Parathyroid adenoma (tissue), 2 donors: ENCODE measurements at regions not wholly inside any gene's neighbourhood (a gene's known extent, or its start where the extent isn't known, plus 50 kb on each side); places are given as distances from the start of the nearest gene placed in this dataset.

Experiments
- H2AFZ ChIP-seq: fragments of 300-600 bp; sonication (generic); one replicate; pipeline ENCODE4 v1.7.0; 2017; ENCODE audit warnings: antibody characterized with exemption, mild to moderate bottlenecking
- H3K27ac ChIP-seq: fragments of 300-600 bp; sonication (generic); one replicate; pipeline ENCODE4 v1.7.0; 2017
- H3K27me3 ChIP-seq: fragments of 300-600 bp; sonication (generic); one replicate; pipeline ENCODE4 v1.7.0; 2017; ENCODE audit warnings: low read length; ENCODE audit not compliant: control insufficient read depth, insufficient read depth
- H3K36me3 ChIP-seq: fragments of 300-600 bp; sonication (generic); one replicate; pipeline ENCODE4 v1.7.0; 2017; ENCODE audit warnings: low read length; ENCODE audit not compliant: control insufficient read depth, insufficient read depth
- H3K4me1 ChIP-seq: fragments of 300-600 bp; sonication (generic); one replicate; pipeline ENCODE4 v1.7.0; 2017; ENCODE audit warnings: control low read depth
- H3K4me2 ChIP-seq: fragments of 300-600 bp; sonication (generic); one replicate; pipeline ENCODE4 v1.7.0; 2017; ENCODE audit warnings: low read length
- H3K4me3 ChIP-seq: fragments of 300-600 bp; sonication (generic); one replicate; pipeline ENCODE4 v1.7.0; 2017; ENCODE audit warnings: low read depth, low read length
- H3K79me2 ChIP-seq: fragments of 300-600 bp; sonication (generic); one replicate; pipeline ENCODE4 v1.7.0; 2017; ENCODE audit warnings: control low read depth
- H3K9ac ChIP-seq: fragments of 300-600 bp; sonication (generic); one replicate; pipeline ENCODE4 v1.7.0; 2017; ENCODE audit warnings: mild to moderate bottlenecking
- H3K9me3 ChIP-seq: fragments of 300-600 bp; sonication (generic); one replicate; pipeline ENCODE4 v1.7.0; 2017; ENCODE audit warnings: low read length; ENCODE audit not compliant: control insufficient read depth
- CTCF ChIP-seq: fragments of 300-600 bp; sonication (generic); IDR thresholded peaks from one replicate; pipeline ENCODE4 v1.7.0; 2017; ENCODE audit warnings: antibody characterized with exemption, mild to moderate bottlenecking
- donor health status: primary hyperparathyroidism.

GRCh38 chr4:112842513-112842912 is 205.6 kb downstream of the LARP7 start:
- Histone ChIP-seq H3K27me3 (no peaks in the 10 kb centered on the region), H3K27ac (no peak overlapping the region), H3K36me3 (no peaks in the 10 kb centered on the region), H3K79me2 (no peaks in the 10 kb centered on the region), H3K4me2 (no peak overlapping the region), H3K9me3 (no peaks in the 10 kb centered on the region), H3K9ac (no peak overlapping the region), H3K4me3 (no peak overlapping the region), H2AFZ (no peak overlapping the region), H3K4me1 (no peaks in the 10 kb centered on the region)
- no peak for TF ChIP-seq CTCF

- no peak overlapping the region for H3K27ac ChIP-seq
- H3K4me1 ChIP-seq = no peaks in the 10 kb centered on the region
- no peak overlapping the region for H3K4me2 ChIP-seq
- H3K9ac ChIP-seq = no peak overlapping the region
- H3K79me2 ChIP-seq = no peaks in the 10 kb centered on the region
- no peaks in the 10 kb centered on the region for H3K27me3 ChIP-seq
- TF ChIP-seq CTCF = no peak
- H3K4me3 ChIP-seq = no peak overlapping the region
- no peaks in the 10 kb centered on the region for H3K9me3 ChIP-seq
- H3K36me3 ChIP-seq = no peaks in the 10 kb centered on the region
- H2AFZ ChIP-seq = no peak overlapping the region
These were observed 204.1 kb upstream of the ANK2 start for GRCh38 chr4:112845386-112845785.

- Histone ChIP-seq H2AFZ (no peak overlapping the region), H3K36me3 (no peaks in the 10 kb centered on the region), H3K27me3 (no peaks in the 10 kb centered on the region), H3K9ac (no peak overlapping the region), H3K79me2 (no peaks in the 10 kb centered on the region), H3K4me2 (no peak overlapping the region), H3K9me3 (no peaks in the 10 kb centered on the region), H3K4me1 (no peaks in the 10 kb centered on the region), H3K4me3 (no peak overlapping the region), H3K27ac (no peak overlapping the region)
- TF ChIP-seq CTCF = no peak
These were observed 202.4 kb upstream of the ANK2 start for GRCh38 chr4:112847045-112847444.

- Histone ChIP-seq H3K27me3 (no peaks in the 10 kb centered on the region), H3K79me2 (no peaks in the 10 kb centered on the region), H3K9ac (no peak overlapping the region), H3K9me3 (no peaks in the 10 kb centered on the region), H2AFZ (no peak overlapping the region), H3K27ac (no peak overlapping the region), H3K4me1 (no peaks in the 10 kb centered on the region), H3K36me3 (no peaks in the 10 kb centered on the region), H3K4me3 (no peak overlapping the region), H3K4me2 (no peak overlapping the region)
- no peak for TF ChIP-seq CTCF
These were observed 201.7 kb upstream of the ANK2 start for GRCh38 chr4:112847781-112848180.

GRCh38 chr4:112848911-112849310 is 200.5 kb upstream of the ANK2 start:
- Histone ChIP-seq H3K4me3 (no peak overlapping the region), H3K4me1 (no peaks in the 10 kb centered on the region), H2AFZ (no peak overlapping the region), H3K9me3 (no peaks in the 10 kb centered on the region), H3K9ac (no peak overlapping the region), H3K27me3 (no peaks in the 10 kb centered on the region), H3K79me2 (no peaks in the 10 kb centered on the region), H3K36me3 (no peaks in the 10 kb centered on the region), H3K27ac (no peak overlapping the region), H3K4me2 (no peak overlapping the region)
- TF ChIP-seq CTCF = no peak
